Testis (tissue), 2 donors: ENCODE measurements at regions not wholly inside any gene's neighbourhood (a gene's known extent, or its start where the extent isn't known, plus 50 kb on each side); places are given as distances from the start of the nearest gene placed in this dataset.

Source experiments
- POLR2A ChIP-seq: fragments of 450-650 bp; IDR thresholded peaks from one replicate; pipeline ENCODE4 v1.6.1; 2017; ENCODE audit warnings: antibody characterized with exemption, mild to moderate bottlenecking, moderate library complexity
- TF ChIP-seq, protein P1 (sequence below), 3 experiments: fragments of 450-650 bp in 2 of 3; fragments of 200-600 bp in 1 of 3; sonication (generic) in 1 of 3; IDR thresholded peaks; one replicate each; pipeline ENCODE4 v1.5.1; 2016 to 2019; ENCODE audit warnings: antibody characterized with exemption in 3 of 3, mild to moderate bottlenecking in 2 of 3, moderate library complexity in 1 of 3

DNA sequence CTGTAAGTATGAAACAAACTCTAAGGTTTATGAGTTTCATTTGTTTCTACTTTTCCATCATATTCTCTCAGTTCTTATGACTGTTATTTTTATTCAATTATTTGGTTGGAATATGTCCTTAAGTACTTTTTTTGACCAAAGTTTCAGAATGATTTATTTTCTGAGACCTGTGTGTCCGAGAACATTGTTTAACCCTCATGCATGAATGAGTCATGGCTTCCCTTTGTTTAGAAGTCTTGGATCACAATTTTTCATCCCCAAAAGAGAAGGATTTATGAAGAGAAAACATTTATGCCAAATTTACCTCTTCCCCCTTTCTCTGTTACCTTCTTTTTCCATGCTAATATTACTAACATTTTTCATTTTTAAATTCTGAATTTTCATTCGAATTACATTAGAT, 518.0 kb upstream of the NR2F2 start:
- TF ChIP-seq, protein P1, sequence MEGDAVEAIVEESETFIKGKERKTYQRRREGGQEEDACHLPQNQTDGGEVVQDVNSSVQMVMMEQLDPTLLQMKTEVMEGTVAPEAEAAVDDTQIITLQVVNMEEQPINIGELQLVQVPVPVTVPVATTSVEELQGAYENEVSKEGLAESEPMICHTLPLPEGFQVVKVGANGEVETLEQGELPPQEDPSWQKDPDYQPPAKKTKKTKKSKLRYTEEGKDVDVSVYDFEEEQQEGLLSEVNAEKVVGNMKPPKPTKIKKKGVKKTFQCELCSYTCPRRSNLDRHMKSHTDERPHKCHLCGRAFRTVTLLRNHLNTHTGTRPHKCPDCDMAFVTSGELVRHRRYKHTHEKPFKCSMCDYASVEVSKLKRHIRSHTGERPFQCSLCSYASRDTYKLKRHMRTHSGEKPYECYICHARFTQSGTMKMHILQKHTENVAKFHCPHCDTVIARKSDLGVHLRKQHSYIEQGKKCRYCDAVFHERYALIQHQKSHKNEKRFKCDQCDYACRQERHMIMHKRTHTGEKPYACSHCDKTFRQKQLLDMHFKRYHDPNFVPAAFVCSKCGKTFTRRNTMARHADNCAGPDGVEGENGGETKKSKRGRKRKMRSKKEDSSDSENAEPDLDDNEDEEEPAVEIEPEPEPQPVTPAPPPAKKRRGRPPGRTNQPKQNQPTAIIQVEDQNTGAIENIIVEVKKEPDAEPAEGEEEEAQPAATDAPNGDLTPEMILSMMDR (IDR thresholded peaks at IDR 0.05) = no peak
- TF ChIP-seq POLR2A = no peak
